Stimulated activated CD4-positive, alpha-beta T cell treated with anti-CD3 and anti-CD28 coated beads, Interleukin-1b, Interleukin-23, amount 100 ng/mL, for 1 hour (primary cell): ENCODE measurements at regions not wholly inside any gene's neighbourhood (a gene's known extent, or its start where the extent isn't known, plus 50 kb on each side); places are given as distances from the start of the nearest gene placed in this dataset.
"Not testable (repeated sequence)": the region's sequence is repeated elsewhere in the genome, so short reads cannot be mapped to it uniquely, and the experiment has no call there.

ENCODE experiments used
- DNase-seq, 2 donors: peaks; one replicate each; pipeline ENCODE4 v3.0.0-alpha.2; 2020; ENCODE audit warnings: low read depth in 2 of 2

- DNase-seq, result not testable (repeated sequence)
These were observed 948.3 kb downstream of the METTL15 start for GRCh38 chr11:29056487-29056886.

GRCh38 chr11:29051935-29052334, 943.7 kb downstream of the METTL15 start:
- no peak for DNase-seq

GRCh38 chr11:29050962-29051361, 942.8 kb downstream of the METTL15 start:
- not testable (repeated sequence) for DNase-seq

- DNase-seq, result no peak
These were observed 932.3 kb downstream of the METTL15 start for GRCh38 chr11:29040489-29040888.

- no peak for DNase-seq
These were observed 924.4 kb downstream of the METTL15 start for GRCh38 chr11:29032384-29033149.

- DNase-seq, result no peak
These were observed 921.3 kb downstream of the METTL15 start for GRCh38 chr11:29029452-29029851.

GRCh38 chr11:29027436-29027835, 919.2 kb downstream of the METTL15 start:
- DNase-seq, result no peak

GRCh38 chr11:29026286-29026685, 918.1 kb downstream of the METTL15 start:
- DNase-seq, result no peak

GRCh38 chr11:29025001-29025400, 916.8 kb downstream of the METTL15 start:
- DNase-seq, result no peak

- DNase-seq, result no peak
These were observed 916.2 kb downstream of the METTL15 start for GRCh38 chr11:29024386-29024785.

GRCh38 chr11:29023761-29024160, 915.6 kb downstream of the METTL15 start:
- no peak for DNase-seq

GRCh38 chr11:29022676-29023075, 914.5 kb downstream of the METTL15 start:
- no peak for DNase-seq

- DNase-seq, result no peak
These were observed 911.9 kb downstream of the METTL15 start for GRCh38 chr11:29019960-29020683.

GRCh38 chr11:29018631-29019030, 910.4 kb downstream of the METTL15 start:
- DNase-seq, result no peak

GRCh38 chr11:29017941-29018340, 909.8 kb downstream of the METTL15 start:
- DNase-seq, result no peak

- DNase-seq, result no peak
These were observed 904.3 kb downstream of the METTL15 start for GRCh38 chr11:29012507-29012906.

GRCh38 chr11:29009426-29009825, 901.2 kb downstream of the METTL15 start:
- DNase-seq, result no peak

GRCh38 chr11:29008481-29008880, 900.3 kb downstream of the METTL15 start:
- no peak for DNase-seq

- DNase-seq, result no peak
These were observed 898.5 kb downstream of the METTL15 start for GRCh38 chr11:29006668-29007067.

GRCh38 chr11:29005401-29005980, 897.3 kb downstream of the METTL15 start:
- no peak for DNase-seq

GRCh38 chr11:29002816-29003215, 894.6 kb downstream of the METTL15 start:
- no peak for DNase-seq

- DNase-seq, result no peak
These were observed 891.4 kb downstream of the METTL15 start for GRCh38 chr11:28999620-29000019.

GRCh38 chr11:28992996-28993395, 884.8 kb downstream of the METTL15 start:
- DNase-seq, result no peak
